ENCODE measurements at regions not wholly inside any gene's neighbourhood (a gene's known extent, or its start where the extent isn't known, plus 50 kb on each side); places are given as distances from the start of the nearest gene placed in this dataset.
"Not testable (repeated sequence)": the region's sequence is repeated elsewhere in the genome, so short reads cannot be mapped to it uniquely, and the experiment has no call there.

DNA sequence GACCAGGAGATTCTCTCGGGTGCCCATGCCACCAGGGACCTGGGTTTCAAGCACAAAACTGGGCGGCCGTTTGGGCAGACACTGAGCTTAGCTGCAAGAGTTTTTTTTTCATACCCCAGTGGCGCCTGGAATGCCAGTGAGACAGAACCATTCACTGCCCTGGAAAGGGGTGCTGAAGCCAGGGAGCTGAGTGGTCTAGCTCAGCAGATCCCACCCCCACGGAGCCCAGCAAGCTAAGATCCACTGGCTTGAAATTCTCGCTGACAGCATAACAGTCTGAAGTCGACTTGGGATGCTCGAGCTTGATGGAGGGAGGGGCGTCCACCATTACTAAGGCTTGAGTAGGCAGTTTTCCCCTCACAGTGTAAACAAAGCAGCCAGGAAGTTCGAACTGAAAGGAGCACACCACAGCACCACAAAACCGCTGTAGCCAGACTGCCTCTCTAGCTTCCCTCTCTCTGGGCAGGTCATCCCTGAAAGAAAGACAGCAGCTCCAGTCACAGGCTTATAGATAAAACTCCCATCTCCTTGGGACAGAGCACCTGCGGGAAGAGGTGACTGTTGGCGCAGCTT is 157.7 kb downstream of the GIPC2 start:
- DNase-seq (ENCODE audit: low spot score) = not testable (repeated sequence)

GRCh38 chr1:78210175-78210574 is 164.4 kb downstream of the GIPC2 start:
- DNase-seq (ENCODE audit: low spot score) = peak; percentile 13

DNA sequence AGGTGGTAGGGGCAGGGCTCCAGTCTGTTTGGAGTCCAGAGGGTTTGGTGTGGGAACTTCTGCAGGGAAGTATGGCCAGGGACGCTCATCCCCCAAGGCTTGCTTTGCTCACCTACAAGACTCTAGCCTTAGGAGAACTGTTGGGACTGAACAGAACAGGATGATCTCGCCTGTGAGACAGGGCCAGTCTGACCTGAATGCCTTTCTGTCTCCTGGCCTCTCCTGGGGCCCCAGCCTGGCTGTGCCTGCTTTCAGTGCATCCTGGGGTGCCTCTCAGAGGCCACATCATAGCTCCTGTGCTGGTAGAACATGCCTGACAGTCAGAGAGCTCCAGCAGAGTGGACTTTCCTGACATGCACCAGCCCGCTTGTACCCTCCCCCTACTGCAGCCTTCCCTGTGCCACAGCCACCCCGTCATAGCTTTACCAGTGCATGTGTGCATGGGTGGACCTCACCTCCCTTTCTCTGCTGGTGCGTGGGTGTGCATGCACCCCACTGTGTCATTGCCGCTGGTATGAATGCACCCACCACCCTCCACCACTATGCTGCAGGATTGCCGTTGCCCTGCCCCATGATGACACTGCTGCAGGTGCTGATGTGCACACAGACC is 165.8 kb downstream of the GIPC2 start:
- no peak for DNase-seq (ENCODE audit: low spot score)

DNA sequence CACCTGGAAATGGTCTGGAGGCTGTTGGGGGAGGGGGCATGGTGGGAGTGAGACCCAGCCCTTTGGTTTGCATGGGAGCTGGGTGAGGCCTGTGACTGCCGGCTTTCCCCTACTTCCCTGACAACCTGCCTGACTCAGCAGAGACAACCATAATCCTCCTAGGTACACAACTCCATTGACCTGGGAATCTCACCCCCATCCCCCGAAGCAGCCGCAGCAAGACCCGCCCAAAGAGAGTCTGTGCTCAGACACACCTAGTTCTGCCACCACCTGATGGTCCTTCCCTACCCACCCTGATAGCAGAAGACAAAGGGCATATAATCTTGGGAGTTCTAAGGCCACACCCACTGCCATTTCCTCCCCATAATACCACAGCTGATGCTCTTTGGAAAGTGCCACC is 168.6 kb downstream of the GIPC2 start:
- no peak for DNase-seq (ENCODE audit: low spot score)

GRCh38 chr1:78222225-78222959 is 176.6 kb downstream of the GIPC2 start:
- DNase-seq (ENCODE audit: low spot score) = no peak

GRCh38 chr1:78222960-78223358 is 177.2 kb downstream of the GIPC2 start:
- DNase-seq (ENCODE audit: low spot score) = no peak

DNA sequence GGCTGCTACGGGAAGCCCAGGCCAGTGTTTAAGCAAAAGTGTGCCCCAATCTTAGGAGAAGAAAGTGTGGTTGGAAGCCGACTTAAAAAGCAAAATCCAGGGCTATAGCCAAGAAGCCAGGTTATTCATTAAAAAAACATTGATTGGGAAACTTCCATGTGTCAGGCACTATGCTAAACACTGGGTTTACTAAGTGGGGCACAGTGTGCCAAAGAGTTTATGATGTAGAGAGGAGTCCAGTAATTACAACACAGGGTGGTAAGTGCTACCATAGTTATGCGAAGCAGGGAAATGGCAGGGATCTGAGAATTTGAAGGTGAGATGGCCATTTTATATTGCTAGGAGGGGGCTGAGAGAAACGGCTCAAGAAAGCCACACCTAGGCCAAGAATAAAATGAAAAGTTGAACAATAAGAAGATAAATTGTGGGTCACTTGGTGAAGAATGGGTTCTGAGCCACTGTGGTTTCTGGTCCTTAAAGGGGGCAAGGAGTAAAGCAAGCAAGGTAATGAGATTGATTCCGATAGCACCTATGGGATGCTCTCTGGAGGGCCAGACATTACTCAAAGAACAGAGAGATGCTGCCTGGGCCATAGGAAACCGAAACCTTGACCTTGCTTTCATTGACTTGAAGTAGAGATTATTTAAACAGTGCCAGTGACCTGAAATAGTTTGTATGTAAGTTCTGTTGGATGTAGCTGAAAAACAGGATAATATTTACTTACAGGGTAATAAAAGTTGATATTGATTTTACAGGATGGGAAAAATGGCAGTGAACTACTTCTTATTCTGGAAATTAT is 177.8 kb downstream of the GIPC2 start:
- no peak for DNase-seq (ENCODE audit: low spot score)

DNA sequence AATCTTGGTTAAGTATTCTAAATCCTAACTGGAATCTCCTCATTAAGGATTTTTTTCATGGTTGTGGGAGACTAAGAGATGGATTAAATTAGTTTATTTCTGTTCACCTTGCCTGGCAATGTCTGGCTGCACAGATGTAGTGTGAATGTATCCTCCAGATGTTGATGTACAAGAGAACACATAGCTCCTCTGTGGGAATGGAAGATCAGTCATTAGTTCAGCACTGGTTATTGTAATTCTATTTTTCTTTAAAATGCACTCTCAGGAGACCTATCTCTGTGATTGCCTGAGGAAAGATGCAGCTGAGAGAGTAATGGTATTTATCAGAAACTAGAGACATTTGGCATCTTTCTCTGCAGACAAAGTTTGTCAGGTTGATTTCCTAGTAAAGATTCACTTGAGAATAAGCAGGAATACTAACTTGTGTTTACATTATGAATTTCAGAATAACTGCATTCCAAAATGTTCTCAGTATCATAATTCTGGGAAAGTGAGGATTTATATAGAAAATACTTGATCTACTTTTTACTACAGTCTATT is 178.6 kb downstream of the GIPC2 start:
- no peak for DNase-seq (ENCODE audit: low spot score)

DNA sequence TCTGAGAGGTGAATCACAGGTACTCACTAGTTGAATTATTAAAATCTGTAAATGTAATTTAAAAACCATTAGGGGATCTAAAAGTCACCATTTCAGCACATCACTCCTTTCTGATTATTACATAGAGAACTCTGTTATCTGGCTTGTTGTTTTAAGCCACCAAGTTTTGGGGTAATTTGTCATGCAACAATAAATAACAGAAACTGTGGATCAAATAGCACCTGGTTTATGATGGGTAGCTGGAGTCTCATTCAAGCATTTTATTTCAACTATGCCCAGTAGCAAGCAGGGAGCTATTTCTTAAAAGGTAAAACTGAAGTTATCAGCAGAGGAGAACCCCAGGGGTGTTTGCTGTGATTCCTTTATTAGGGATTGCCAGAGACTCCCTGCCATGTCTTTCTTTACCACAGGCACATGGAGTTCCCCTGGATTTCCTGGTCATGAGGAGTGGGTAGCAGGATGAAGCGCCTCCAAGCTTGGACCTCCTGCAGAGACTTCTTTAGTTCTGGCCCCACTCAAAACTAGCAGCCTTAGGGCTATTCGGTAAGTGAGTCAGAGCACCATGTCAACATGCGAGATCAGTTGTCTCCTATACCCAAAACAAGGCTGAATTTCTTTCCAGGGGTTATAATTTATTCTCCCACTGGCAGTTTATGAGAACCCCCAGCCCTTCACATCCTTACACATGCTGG is 179.2 kb downstream of the GIPC2 start:
- no peak for DNase-seq (ENCODE audit: low spot score)

DNA sequence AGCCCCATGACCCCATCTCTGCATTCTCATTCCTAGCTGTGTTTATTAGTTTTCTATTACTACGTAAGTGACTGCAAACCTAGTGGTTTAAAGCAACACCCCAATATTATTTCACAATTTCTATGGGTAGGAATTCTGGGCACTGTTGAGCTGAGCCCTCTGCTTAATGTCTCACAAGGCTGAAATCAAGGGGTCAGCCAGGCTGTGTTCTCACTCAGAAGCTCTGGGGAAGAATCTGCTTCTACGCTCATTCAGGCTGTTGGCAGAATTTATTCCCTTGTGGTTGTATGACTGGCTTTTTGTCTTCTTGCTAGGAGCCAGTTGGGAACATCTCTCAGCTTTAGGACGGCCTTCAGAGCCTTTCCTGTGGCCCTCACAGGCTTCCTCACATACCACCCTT is 181.0 kb downstream of the GIPC2 start:
- no peak for DNase-seq (ENCODE audit: low spot score)

DNA sequence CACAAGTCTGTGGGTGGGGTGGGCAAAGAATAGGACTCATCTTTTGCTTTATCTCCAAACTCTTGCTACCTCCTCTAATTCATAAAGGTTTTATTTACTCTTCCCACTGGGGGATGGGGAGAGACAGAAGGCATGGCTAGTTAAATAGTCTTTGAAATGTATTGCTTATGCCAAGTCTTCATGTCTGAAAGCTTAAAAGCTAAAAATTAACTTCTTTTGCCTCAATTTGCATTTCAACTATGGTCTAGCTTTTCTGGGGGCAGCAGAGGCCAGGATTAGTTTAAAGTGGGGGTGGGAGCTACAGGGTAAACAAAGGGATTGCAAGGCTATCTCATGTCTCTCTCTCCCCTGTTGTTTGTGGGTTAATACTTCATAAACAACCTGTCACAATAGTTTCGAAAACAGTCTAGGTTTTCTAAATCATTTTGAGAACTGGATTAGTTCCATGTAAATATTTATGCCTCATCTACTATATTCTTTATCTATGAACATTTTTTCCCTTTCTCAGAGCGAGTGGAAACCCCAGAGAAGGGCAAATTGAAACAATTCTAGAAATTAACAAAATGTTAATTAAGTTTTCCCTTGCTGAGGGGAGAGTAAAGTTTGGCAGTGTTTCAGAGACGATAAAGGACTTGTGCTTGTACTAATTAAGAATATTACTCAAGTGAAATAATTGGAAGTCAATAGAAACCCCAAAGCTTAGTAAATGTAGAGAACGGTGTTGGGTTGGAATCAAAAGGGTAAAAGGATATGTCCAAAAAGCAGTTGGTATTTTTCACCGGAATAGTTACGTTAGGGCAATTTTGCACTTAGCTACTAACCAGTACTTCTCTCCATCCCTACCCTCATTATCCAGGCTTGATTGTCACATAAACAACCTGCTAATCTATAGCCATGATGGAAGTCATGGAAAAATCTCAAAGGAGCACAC is 182.2 kb downstream of the GIPC2 start:
- DNase-seq (ENCODE audit: low spot score) = no peak

- peak; percentile 76 for DNase-seq (ENCODE audit: low spot score)
These were observed 183.6 kb downstream of the GIPC2 start for GRCh38 chr1:78229344-78229743.

DNA sequence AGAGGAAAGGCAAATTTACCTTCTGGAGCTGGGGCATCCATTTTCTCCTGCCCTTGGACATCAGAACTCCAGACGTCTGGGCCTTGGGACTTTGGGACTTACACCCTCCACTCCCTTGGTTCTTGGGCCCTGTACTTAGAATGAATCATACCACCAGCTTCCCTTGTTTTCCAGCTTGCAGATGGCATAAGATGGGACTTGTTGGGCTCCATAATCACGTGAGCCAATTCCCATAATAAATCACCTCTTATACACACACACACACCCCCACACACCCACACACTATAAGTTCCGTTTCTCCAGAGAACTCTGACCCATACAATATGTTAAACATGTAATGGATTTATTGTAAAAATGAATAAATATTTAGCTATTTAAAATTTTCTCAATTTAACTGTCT is 185.7 kb downstream of the GIPC2 start:
- DNase-seq (ENCODE audit: low spot score) = no peak

DNA sequence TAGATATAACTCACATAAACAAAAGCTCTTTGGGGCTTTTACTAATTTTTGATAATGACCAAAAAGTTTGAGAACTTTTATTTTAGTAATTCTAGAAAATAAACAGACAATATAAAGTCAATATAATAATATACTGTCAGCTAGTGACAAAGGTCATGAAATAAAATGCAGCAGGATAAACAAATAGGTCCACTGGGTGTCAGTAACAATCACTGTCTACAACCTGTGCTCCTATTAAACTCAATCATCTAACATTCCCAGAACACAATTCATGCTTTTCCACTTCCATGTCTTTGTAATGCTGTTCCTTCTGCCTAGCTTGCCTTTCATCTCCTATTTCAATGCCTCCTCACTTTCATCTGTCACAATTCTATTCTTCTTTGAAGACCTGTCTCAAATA is 186.1 kb downstream of the GIPC2 start:
- DNase-seq (ENCODE audit: low spot score) = no peak

GRCh38 chr1:78232630-78233029 is 186.9 kb downstream of the GIPC2 start:
- no peak for DNase-seq (ENCODE audit: low spot score)

- no peak for DNase-seq (ENCODE audit: low spot score)
These were observed 188.7 kb downstream of the GIPC2 start for GRCh38 chr1:78234496-78234895.

GRCh38 chr1:78236716-78237115 is 190.9 kb downstream of the GIPC2 start:
- peak; percentile 67 for DNase-seq (ENCODE audit: low spot score)

- DNase-seq (ENCODE audit: low spot score) = no peak
These were observed 191.7 kb downstream of the GIPC2 start for GRCh38 chr1:78237364-78237916.

DNA sequence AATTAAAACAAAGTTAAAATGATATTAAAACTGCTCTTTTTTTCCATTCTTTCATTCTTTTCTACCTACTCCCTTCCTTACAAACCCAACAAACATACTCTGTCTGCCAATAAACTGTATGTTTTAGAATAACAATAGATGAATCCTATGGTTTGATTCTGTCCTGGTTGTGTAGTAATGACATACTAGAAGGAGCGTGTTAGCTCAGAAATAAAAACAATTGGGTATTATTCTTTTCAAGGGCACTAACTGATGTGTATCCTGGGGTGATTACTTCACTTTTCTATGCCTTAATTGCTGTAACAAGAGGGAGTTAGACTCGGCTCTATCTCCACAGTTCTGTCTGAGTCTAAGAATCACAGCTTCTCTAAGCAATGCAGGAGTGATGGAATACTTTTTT is 194.4 kb downstream of the GIPC2 start:
- no peak for DNase-seq (ENCODE audit: low spot score)

DNA sequence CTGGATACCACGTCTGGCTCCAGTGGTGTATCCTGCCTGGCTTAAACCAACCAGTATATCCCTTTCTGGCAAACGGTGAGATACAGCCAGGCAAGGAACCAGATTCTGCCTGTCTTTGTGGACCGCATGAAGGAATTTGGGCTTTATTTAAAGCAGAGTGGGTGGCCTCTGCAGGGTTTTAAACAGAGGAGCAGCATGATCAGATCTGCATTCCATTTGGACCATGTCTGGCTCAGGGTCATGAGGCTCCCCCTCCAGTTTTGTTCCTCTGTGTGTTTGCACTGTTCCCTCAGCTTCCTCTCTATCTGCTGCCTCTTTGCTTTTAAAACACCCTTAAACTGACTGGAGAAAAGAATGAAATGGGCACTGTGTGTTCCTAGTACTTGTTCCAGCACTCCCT is 195.0 kb downstream of the GIPC2 start:
- DNase-seq (ENCODE audit: low spot score) = no peak
